ENCODE measurements at regions not wholly inside any gene's neighbourhood (a gene's known extent, or its start where the extent isn't known, plus 50 kb on each side); places are given as distances from the start of the nearest gene placed in this dataset.

DNA sequence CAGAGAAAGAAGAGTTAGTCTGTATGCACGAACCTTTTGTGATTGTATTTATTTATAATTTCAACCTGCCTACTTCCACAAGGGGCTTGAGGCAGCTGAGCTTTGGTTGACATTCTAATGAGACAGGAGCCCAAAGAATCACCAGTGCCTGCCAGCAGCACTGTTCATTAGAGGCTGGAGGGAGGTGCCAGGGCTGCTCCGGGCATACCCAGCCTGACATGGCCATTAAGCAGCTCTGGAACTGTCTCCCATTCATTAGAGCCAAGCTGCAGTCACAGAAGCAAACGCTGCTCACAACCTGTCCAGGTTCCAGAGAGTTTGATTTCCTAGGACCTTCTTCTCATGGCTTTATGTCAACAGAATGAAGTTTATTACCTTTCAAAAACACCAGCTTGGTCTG is 425.5 kb downstream of the RFC3 start:
- TF ChIP-seq, protein P1, sequence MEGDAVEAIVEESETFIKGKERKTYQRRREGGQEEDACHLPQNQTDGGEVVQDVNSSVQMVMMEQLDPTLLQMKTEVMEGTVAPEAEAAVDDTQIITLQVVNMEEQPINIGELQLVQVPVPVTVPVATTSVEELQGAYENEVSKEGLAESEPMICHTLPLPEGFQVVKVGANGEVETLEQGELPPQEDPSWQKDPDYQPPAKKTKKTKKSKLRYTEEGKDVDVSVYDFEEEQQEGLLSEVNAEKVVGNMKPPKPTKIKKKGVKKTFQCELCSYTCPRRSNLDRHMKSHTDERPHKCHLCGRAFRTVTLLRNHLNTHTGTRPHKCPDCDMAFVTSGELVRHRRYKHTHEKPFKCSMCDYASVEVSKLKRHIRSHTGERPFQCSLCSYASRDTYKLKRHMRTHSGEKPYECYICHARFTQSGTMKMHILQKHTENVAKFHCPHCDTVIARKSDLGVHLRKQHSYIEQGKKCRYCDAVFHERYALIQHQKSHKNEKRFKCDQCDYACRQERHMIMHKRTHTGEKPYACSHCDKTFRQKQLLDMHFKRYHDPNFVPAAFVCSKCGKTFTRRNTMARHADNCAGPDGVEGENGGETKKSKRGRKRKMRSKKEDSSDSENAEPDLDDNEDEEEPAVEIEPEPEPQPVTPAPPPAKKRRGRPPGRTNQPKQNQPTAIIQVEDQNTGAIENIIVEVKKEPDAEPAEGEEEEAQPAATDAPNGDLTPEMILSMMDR (IDR thresholded peaks at IDR 0.05), result no peak
- TF ChIP-seq EZH2 (IDR thresholded peaks at IDR 0.05; ENCODE audit: borderline replicate concordance, insufficient read depth, low read depth, low read length, poor library complexity, severe bottlenecking), result no peak
